NCI-H446 (cell line): ENCODE measurements at regions not wholly inside any gene's neighbourhood (a gene's known extent, or its start where the extent isn't known, plus 50 kb on each side); places are given as distances from the start of the nearest gene placed in this dataset.
"Not testable (repeated sequence)": the region's sequence is repeated elsewhere in the genome, so short reads cannot be mapped to it uniquely, and the experiment has no call there.

Experiments
- DNase-seq, 2 experiments: peaks; one replicate each; lab custom pipeline; 2025; lab: John Stamatoyannopoulos, UW

GRCh38 chr2:77721593-77721992 is 199.4 kb upstream of the LRRTM4 start:
- no peak for DNase-seq

- DNase-seq, result no peak
Measured at GRCh38 chr2:77725045-77725444, 202.9 kb upstream of the LRRTM4 start.

GRCh38 chr2:77734662-77735340 is 212.6 kb upstream of the LRRTM4 start:
- DNase-seq, result not testable (repeated sequence)

GRCh38 chr2:77737236-77737635 is 215.1 kb upstream of the LRRTM4 start:
- no peak for DNase-seq

GRCh38 chr2:77746780-77747179 is 224.6 kb upstream of the LRRTM4 start:
- DNase-seq, result no peak

GRCh38 chr2:77753710-77754345 is 231.7 kb upstream of the LRRTM4 start:
- not testable (repeated sequence) for DNase-seq

- DNase-seq, result no peak
Measured at GRCh38 chr2:77767388-77768076, 245.4 kb upstream of the LRRTM4 start.

- DNase-seq, result no peak
Measured at GRCh38 chr2:77768508-77768907, 246.3 kb upstream of the LRRTM4 start.

- DNase-seq, result no peak
Measured at GRCh38 chr2:77778917-77779316, 256.7 kb upstream of the LRRTM4 start.

- not testable (repeated sequence) for DNase-seq
Measured at GRCh38 chr2:77793500-77793899, 271.3 kb upstream of the LRRTM4 start.

GRCh38 chr2:77796397-77796796 is 274.2 kb upstream of the LRRTM4 start:
- DNase-seq, result no peak

GRCh38 chr2:77797088-77797487 is 274.9 kb upstream of the LRRTM4 start:
- DNase-seq, result no peak

- DNase-seq, result no peak
Measured at GRCh38 chr2:77800410-77800809, 278.2 kb upstream of the LRRTM4 start.

GRCh38 chr2:77807531-77808215 is 285.5 kb upstream of the LRRTM4 start:
- DNase-seq, result no peak

- DNase-seq, result no peak
Measured at GRCh38 chr2:77808599-77808998, 286.4 kb upstream of the LRRTM4 start.

GRCh38 chr2:77813599-77813998 is 291.4 kb upstream of the LRRTM4 start:
- DNase-seq, result no peak

GRCh38 chr2:77816618-77817017 is 294.4 kb upstream of the LRRTM4 start:
- DNase-seq, result no peak

GRCh38 chr2:77818186-77818585 is 296.0 kb upstream of the LRRTM4 start:
- DNase-seq, result no peak

GRCh38 chr2:77823028-77823427 is 300.9 kb upstream of the LRRTM4 start:
- no peak for DNase-seq

GRCh38 chr2:77831060-77831459 is 308.9 kb upstream of the LRRTM4 start:
- DNase-seq, result no peak

GRCh38 chr2:77831471-77831870 is 309.3 kb upstream of the LRRTM4 start:
- DNase-seq, result no peak

GRCh38 chr2:77831898-77832297 is 309.7 kb upstream of the LRRTM4 start:
- DNase-seq, result no peak
